ENCODE measurements at regions not wholly inside any gene's neighbourhood (a gene's known extent, or its start where the extent isn't known, plus 50 kb on each side); places are given as distances from the start of the nearest gene placed in this dataset.
"Not testable (repeated sequence)": the region's sequence is repeated elsewhere in the genome, so short reads cannot be mapped to it uniquely, and the experiment has no call there.

- Histone ChIP-seq H3K27ac (ENCODE audit: low read depth in 1 of 2, low read length in 2 of 2) (no peak overlapping the region), H3K4me1 (ENCODE audit: control insufficient read depth in 1 of 2, insufficient read depth in 2 of 2, low read length in 2 of 2) (no peaks in the 10 kb centered on the region), H3K9me3 (ENCODE audit: control insufficient read depth, low read length) (no peaks in the 10 kb centered on the region), H3K27me3 (ENCODE audit: control insufficient read depth in 1 of 2, insufficient read depth in 2 of 2, low read length in 1 of 2) (no peaks in the 10 kb centered on the region), H3K4me3 (ENCODE audit: low read length in 2 of 2) (no peak overlapping the region), H3K36me3 (ENCODE audit: control insufficient read depth in 1 of 2, insufficient read depth in 2 of 2, low read length in 1 of 2) (no peaks in the 10 kb centered on the region)
- no peak for DNase-seq
- intact Hi-C loops (cut with DNase I), result no loop called here
- no peak for ATAC-seq (ENCODE audit: low FRiP score)
- WGBS, 2 donors, result 13 to 35% methylated on average over 1 of the region's 1 CpG
Measured at GRCh38 chr18:43772907-43773306, 495.6 kb upstream of the SYT4 start.

DNA sequence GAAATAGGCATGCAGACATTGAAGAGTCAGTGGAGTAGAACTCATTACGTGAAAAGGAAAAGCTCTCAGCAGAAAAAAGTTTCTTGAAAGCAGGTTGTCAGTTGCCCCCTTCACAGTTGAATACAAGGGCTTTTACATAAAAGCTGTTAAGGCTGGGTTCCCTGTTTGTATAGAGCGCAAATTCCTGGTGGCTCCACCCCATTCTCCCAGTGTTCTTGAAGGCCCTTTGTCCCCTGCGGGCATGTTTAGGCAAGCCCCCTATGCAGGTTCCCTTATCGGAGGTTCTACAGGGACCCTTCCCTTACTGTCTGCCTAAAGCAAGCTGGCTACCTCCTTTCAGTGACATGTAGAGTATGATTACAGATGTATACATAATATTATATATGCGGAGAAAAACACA, 497.2 kb upstream of the SYT4 start:
- no peaks in the 10 kb centered on the region for H3K4me1 ChIP-seq (ENCODE audit: control insufficient read depth in 1 of 2, insufficient read depth in 2 of 2, low read length in 2 of 2)
- no peaks in the 10 kb centered on the region for H3K36me3 ChIP-seq (ENCODE audit: control insufficient read depth in 1 of 2, insufficient read depth in 2 of 2, low read length in 1 of 2)
- H3K4me3 ChIP-seq (ENCODE audit: low read length in 2 of 2), result no peak overlapping the region
- intact Hi-C loops (cut with DNase I), result no loop called here
- DNase-seq (no peak), ATAC-seq (ENCODE audit: low FRiP score) (no peak)
- 92 to 95% methylated on average over 5 of the region's 5 CpGs for WGBS, 2 donors
- no peak overlapping the region for H3K27ac ChIP-seq (ENCODE audit: low read depth in 1 of 2, low read length in 2 of 2)
- no peaks in the 10 kb centered on the region for H3K27me3 ChIP-seq (ENCODE audit: control insufficient read depth in 1 of 2, insufficient read depth in 2 of 2, low read length in 1 of 2)
- H3K9me3 ChIP-seq (ENCODE audit: control insufficient read depth, low read length), result no peaks in the 10 kb centered on the region

GRCh38 chr18:43775591-43775990, 498.3 kb upstream of the SYT4 start:
- no peak overlapping the region for H3K4me3 ChIP-seq (ENCODE audit: low read length in 2 of 2)
- no peak for ATAC-seq (ENCODE audit: low FRiP score)
- WGBS, 2 donors, result 86 to 90% methylated on average over 2 of the region's 2 CpGs
- no peaks in the 10 kb centered on the region for H3K27me3 ChIP-seq (ENCODE audit: control insufficient read depth in 1 of 2, insufficient read depth in 2 of 2, low read length in 1 of 2)
- H3K9me3 ChIP-seq (ENCODE audit: control insufficient read depth, low read length), result no peaks in the 10 kb centered on the region
- H3K27ac ChIP-seq (ENCODE audit: low read depth in 1 of 2, low read length in 2 of 2), result no peak overlapping the region
- DNase-seq, result no peak
- H3K36me3 ChIP-seq (ENCODE audit: control insufficient read depth in 1 of 2, insufficient read depth in 2 of 2, low read length in 1 of 2), result no peaks in the 10 kb centered on the region
- H3K4me1 ChIP-seq (ENCODE audit: control insufficient read depth in 1 of 2, insufficient read depth in 2 of 2, low read length in 2 of 2), result no peaks in the 10 kb centered on the region
- intact Hi-C loops (cut with DNase I), result no loop called here

- Histone ChIP-seq H3K27me3 (ENCODE audit: control insufficient read depth in 1 of 2, insufficient read depth in 2 of 2, low read length in 1 of 2) (no peaks in the 10 kb centered on the region), H3K4me3 (ENCODE audit: low read length in 2 of 2) (no peak overlapping the region), H3K4me1 (ENCODE audit: control insufficient read depth in 1 of 2, insufficient read depth in 2 of 2, low read length in 2 of 2) (no peaks in the 10 kb centered on the region), H3K9me3 (ENCODE audit: control insufficient read depth, low read length) (no peaks in the 10 kb centered on the region), H3K36me3 (ENCODE audit: control insufficient read depth in 1 of 2, insufficient read depth in 2 of 2, low read length in 1 of 2) (no peaks in the 10 kb centered on the region), H3K27ac (ENCODE audit: low read depth in 1 of 2, low read length in 2 of 2) (no peak overlapping the region)
- DNase-seq, result no peak
- WGBS, 2 donors, result 41 to 52% methylated on average over 2 of the region's 2 CpGs
- ATAC-seq (ENCODE audit: low FRiP score), result no peak
- intact Hi-C loops (cut with DNase I), result no loop called here
Measured at GRCh38 chr18:43776997-43777396, 499.7 kb upstream of the SYT4 start.

GRCh38 chr18:43777636-43778304, 500.5 kb upstream of the SYT4 start:
- Histone ChIP-seq H3K4me3 (ENCODE audit: low read length in 2 of 2) (no peak overlapping the region), H3K27me3 (ENCODE audit: control insufficient read depth in 1 of 2, insufficient read depth in 2 of 2, low read length in 1 of 2) (no peaks in the 10 kb centered on the region), H3K27ac (ENCODE audit: low read depth in 1 of 2, low read length in 2 of 2) (no peak overlapping the region), H3K36me3 (ENCODE audit: control insufficient read depth in 1 of 2, insufficient read depth in 2 of 2, low read length in 1 of 2) (no peaks in the 10 kb centered on the region), H3K4me1 (ENCODE audit: control insufficient read depth in 1 of 2, insufficient read depth in 2 of 2, low read length in 2 of 2) (no peaks in the 10 kb centered on the region), H3K9me3 (ENCODE audit: control insufficient read depth, low read length) (no peaks in the 10 kb centered on the region)
- 50 to 65% methylated on average over 2 of the region's 2 CpGs for WGBS, 2 donors
- no peak for ATAC-seq (ENCODE audit: low FRiP score)
- no peak for DNase-seq
- intact Hi-C loops (cut with DNase I), result no loop called here

GRCh38 chr18:43780782-43781340, 503.6 kb upstream of the SYT4 start:
- H3K27ac ChIP-seq (ENCODE audit: low read depth in 1 of 2, low read length in 2 of 2), result no peak overlapping the region
- H3K4me3 ChIP-seq (ENCODE audit: low read length in 2 of 2), result no peak overlapping the region
- H3K36me3 ChIP-seq (ENCODE audit: control insufficient read depth in 1 of 2, insufficient read depth in 2 of 2, low read length in 1 of 2), result no peaks in the 10 kb centered on the region
- no peak for DNase-seq
- 32 to 53% methylated on average over 2 of the region's 2 CpGs for WGBS, 2 donors
- no peaks in the 10 kb centered on the region for H3K27me3 ChIP-seq (ENCODE audit: control insufficient read depth in 1 of 2, insufficient read depth in 2 of 2, low read length in 1 of 2)
- H3K9me3 ChIP-seq (ENCODE audit: control insufficient read depth, low read length), result no peaks in the 10 kb centered on the region
- no peak for ATAC-seq (ENCODE audit: low FRiP score)
- no peaks in the 10 kb centered on the region for H3K4me1 ChIP-seq (ENCODE audit: control insufficient read depth in 1 of 2, insufficient read depth in 2 of 2, low read length in 2 of 2)
- intact Hi-C loops (cut with DNase I), result no loop called here

DNA sequence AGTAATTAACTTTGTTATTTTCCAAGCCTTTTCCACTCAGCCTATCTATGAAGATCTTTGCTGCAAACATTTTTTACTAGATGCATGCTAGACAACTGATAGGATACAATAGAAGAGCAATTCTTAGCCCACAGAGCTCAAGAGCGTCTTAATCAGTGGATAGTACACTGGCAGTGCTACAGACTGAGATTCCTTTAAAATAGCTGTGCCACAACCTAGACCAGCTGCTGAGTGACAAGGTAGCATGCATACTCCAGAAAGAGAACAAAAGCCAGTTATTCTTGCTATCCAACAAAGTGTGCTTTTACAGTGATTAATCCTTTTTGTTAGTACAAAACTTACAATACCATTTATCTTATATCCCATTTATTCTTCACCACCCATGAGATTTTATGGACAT, 507.9 kb upstream of the SYT4 start:
- Histone ChIP-seq H3K4me3 (ENCODE audit: low read length in 2 of 2) (no peak overlapping the region), H3K36me3 (ENCODE audit: control insufficient read depth in 1 of 2, insufficient read depth in 2 of 2, low read length in 1 of 2) (no peaks in the 10 kb centered on the region), H3K27me3 (ENCODE audit: control insufficient read depth in 1 of 2, insufficient read depth in 2 of 2, low read length in 1 of 2) (no peaks in the 10 kb centered on the region), H3K4me1 (ENCODE audit: control insufficient read depth in 1 of 2, insufficient read depth in 2 of 2, low read length in 2 of 2) (no peaks in the 10 kb centered on the region), H3K27ac (ENCODE audit: low read depth in 1 of 2, low read length in 2 of 2) (no peak overlapping the region), H3K9me3 (ENCODE audit: control insufficient read depth, low read length) (no peaks in the 10 kb centered on the region)
- WGBS, 2 donors, result 56 to 71% methylated on average over 1 of the region's 1 CpG
- DNase-seq (no peak), ATAC-seq (ENCODE audit: low FRiP score) (no peak)
- intact Hi-C loops (cut with DNase I), result no loop called here

DNA sequence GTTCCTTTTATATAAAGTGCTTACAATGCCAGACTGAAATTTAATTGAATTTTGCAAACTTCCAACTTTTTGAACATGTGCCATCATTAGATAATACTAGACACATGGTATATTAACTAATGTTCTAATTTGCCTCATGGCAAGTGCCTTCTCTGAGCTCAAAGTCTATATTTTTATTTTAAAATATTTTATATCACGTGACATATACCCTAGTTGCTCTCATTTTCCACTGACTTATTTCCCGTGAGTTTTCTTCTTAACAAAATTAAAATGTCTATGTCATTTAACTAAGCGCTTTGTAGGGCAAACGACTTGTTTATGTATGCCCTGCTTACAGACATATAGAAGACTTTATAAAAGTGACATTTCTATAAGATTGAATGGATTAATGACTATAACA, 509.6 kb upstream of the SYT4 start:
- Histone ChIP-seq H3K4me1 (ENCODE audit: control insufficient read depth in 1 of 2, insufficient read depth in 2 of 2, low read length in 2 of 2) (no peaks in the 10 kb centered on the region), H3K27ac (ENCODE audit: low read depth in 1 of 2, low read length in 2 of 2) (no peak overlapping the region), H3K36me3 (ENCODE audit: control insufficient read depth in 1 of 2, insufficient read depth in 2 of 2, low read length in 1 of 2) (no peaks in the 10 kb centered on the region), H3K4me3 (ENCODE audit: low read length in 2 of 2) (no peak overlapping the region), H3K27me3 (ENCODE audit: control insufficient read depth in 1 of 2, insufficient read depth in 2 of 2, low read length in 1 of 2) (no peaks in the 10 kb centered on the region), H3K9me3 (ENCODE audit: control insufficient read depth, low read length) (no peaks in the 10 kb centered on the region)
- 91% methylated on average over 4 of the region's 4 CpGs for WGBS, 2 donors
- intact Hi-C loops (cut with DNase I), result no loop called here
- no peak for DNase-seq
- no peak for ATAC-seq (ENCODE audit: low FRiP score)

- ATAC-seq (ENCODE audit: low FRiP score); H3K4me3 ChIP-seq (ENCODE audit: low read length in 2 of 2); H3K4me1 ChIP-seq (ENCODE audit: control insufficient read depth in 1 of 2, insufficient read depth in 2 of 2, low read length in 2 of 2); H3K9me3 ChIP-seq (ENCODE audit: control insufficient read depth, low read length); H3K36me3 ChIP-seq (ENCODE audit: control insufficient read depth in 1 of 2, insufficient read depth in 2 of 2, low read length in 1 of 2); H3K27me3 ChIP-seq (ENCODE audit: control insufficient read depth in 1 of 2, insufficient read depth in 2 of 2, low read length in 1 of 2); DNase-seq; intact Hi-C loops (cut with DNase I); H3K27ac ChIP-seq (ENCODE audit: low read depth in 1 of 2, low read length in 2 of 2): not testable (repeated sequence)
Measured at GRCh38 chr18:43787721-43788120, 510.4 kb upstream of the SYT4 start.

All from aorta (tissue), 5 donors.